ENCODE measurements at regions not wholly inside any gene's neighbourhood (a gene's known extent, or its start where the extent isn't known, plus 50 kb on each side); places are given as distances from the start of the nearest gene placed in this dataset.

DNA sequence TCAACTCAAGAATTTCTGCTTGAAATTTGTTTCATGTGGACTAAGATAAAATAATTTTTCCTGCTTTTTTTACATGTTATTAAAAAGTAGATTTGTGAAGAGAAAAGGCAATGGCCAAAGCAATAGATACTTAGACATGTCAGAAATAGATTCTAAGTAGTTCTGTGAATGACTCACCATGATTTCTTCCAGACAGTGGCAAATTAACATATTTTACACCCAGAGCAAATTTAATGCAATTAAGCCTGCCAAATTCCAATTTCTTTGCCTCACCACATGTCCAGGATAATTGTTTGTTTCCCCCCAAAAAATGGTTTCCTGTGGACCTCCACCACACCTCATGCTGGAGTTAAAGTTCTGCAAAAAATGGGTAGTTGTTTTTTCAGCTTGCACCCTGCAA, 651.4 kb downstream of the CETN3 start:
- TF ChIP-seq, protein P1, sequence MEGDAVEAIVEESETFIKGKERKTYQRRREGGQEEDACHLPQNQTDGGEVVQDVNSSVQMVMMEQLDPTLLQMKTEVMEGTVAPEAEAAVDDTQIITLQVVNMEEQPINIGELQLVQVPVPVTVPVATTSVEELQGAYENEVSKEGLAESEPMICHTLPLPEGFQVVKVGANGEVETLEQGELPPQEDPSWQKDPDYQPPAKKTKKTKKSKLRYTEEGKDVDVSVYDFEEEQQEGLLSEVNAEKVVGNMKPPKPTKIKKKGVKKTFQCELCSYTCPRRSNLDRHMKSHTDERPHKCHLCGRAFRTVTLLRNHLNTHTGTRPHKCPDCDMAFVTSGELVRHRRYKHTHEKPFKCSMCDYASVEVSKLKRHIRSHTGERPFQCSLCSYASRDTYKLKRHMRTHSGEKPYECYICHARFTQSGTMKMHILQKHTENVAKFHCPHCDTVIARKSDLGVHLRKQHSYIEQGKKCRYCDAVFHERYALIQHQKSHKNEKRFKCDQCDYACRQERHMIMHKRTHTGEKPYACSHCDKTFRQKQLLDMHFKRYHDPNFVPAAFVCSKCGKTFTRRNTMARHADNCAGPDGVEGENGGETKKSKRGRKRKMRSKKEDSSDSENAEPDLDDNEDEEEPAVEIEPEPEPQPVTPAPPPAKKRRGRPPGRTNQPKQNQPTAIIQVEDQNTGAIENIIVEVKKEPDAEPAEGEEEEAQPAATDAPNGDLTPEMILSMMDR (IDR thresholded peaks at IDR 0.05) = no peak
- no peak for TF ChIP-seq POLR2A (IDR thresholded peaks at IDR 0.05)
